Neural cell (in vitro differentiated cells): ENCODE measurements at regions not wholly inside any gene's neighbourhood (a gene's known extent, or its start where the extent isn't known, plus 50 kb on each side); places are given as distances from the start of the nearest gene placed in this dataset.

ENCODE experiments used
- H2AFZ ChIP-seq: fragments of 200-600, 300-800 bp; sonication (generic), shearing (Covaris generic); 2 replicates; pipeline ENCODE4 v1.6.0; 2014; ENCODE audit warnings: low read depth, mild to moderate bottlenecking, antibody characterized with exemption, low read length, moderate library complexity
- H3F3A ChIP-seq: fragments of 200-600 bp; shearing (Covaris generic); 2 replicates; pipeline ENCODE4 v1.6.1; 2016; ENCODE audit warnings: mild to moderate bottlenecking, moderate library complexity, mixed read lengths, antibody characterized with exemption, low read length; ENCODE audit not compliant: insufficient read depth, poor library complexity, severe bottlenecking
- H3K27ac ChIP-seq: fragments of 200-600, 300-800 bp; sonication (generic), shearing (Covaris generic); 2 replicates; pipeline ENCODE4 v1.5.1; 2014; ENCODE audit warnings: mild to moderate bottlenecking, low read length, moderate library complexity
- H3K27me3 ChIP-seq: fragments of 300-800, 200-600 bp; sonication (generic), shearing (Covaris generic); 2 replicates; pipeline ENCODE4 v1.6.0; 2014; ENCODE audit warnings: mild to moderate bottlenecking, low read depth, low read length, moderate library complexity; ENCODE audit not compliant: insufficient read depth
- H3K36me3 ChIP-seq: fragments of 300-800, 200-600 bp; sonication (generic), shearing (Covaris generic); 2 replicates; pipeline ENCODE4 v1.5.1; 2014; ENCODE audit warnings: mild to moderate bottlenecking, antibody characterized with exemption, low read length, moderate library complexity; ENCODE audit not compliant: insufficient read depth
- H3K4me2 ChIP-seq: fragments of 300-800, 200-600 bp; sonication (generic), shearing (Covaris generic); 2 replicates; pipeline ENCODE4 v1.6.0; 2014; ENCODE audit warnings: mild to moderate bottlenecking, low read length
- H3K4me3 ChIP-seq: fragments of 300-800, 200-600 bp; sonication (generic), shearing (Covaris generic); 2 replicates; pipeline ENCODE4 v1.5.1; 2014; ENCODE audit warnings: mild to moderate bottlenecking, low read length, moderate library complexity
- H3K79me2 ChIP-seq: fragments of 200-600 bp; shearing (Covaris generic); replicated peaks from 2 replicates; pipeline ENCODE4 v1.6.0; 2014; ENCODE audit warnings: mild to moderate bottlenecking, low read length, moderate library complexity; ENCODE audit not compliant: insufficient read depth
- H3K9ac ChIP-seq: fragments of 300-800, 200-600 bp; sonication (generic), shearing (Covaris generic); 2 replicates; pipeline ENCODE4 v1.6.1; 2016; ENCODE audit warnings: mild to moderate bottlenecking, low read length, mixed read lengths
- H3K9me2 ChIP-seq: fragments of 200-600 bp; shearing (Covaris generic); 2 replicates; pipeline ENCODE4 v1.6.1; 2016; ENCODE audit warnings: mild to moderate bottlenecking, low read length, mixed read lengths; ENCODE audit not compliant: insufficient read depth
- H3K9me3 ChIP-seq: fragments of 200-600, 300-800 bp; sonication (generic), shearing (Covaris generic); 2 replicates; pipeline ENCODE4 v1.6.1; 2016; ENCODE audit warnings: mild to moderate bottlenecking, mixed run types, low read length, moderate library complexity, mixed read lengths
- H4K20me1 ChIP-seq: fragments of 200-600 bp; shearing (Covaris generic); 2 replicates; pipeline ENCODE4 v1.6.1; 2016; ENCODE audit warnings: mild to moderate bottlenecking, mixed run types; ENCODE audit not compliant: insufficient read depth
- CTCF ChIP-seq: fragments of 450-650 bp; IDR thresholded peaks from 2 replicates; pipeline ENCODE4 v1.5.1; 2014; ENCODE audit warnings: antibody characterized with exemption, mild to moderate bottlenecking, moderate library complexity; ENCODE audit not compliant: poor library complexity, severe bottlenecking
- EP300 ChIP-seq: fragments of 450-650 bp; conservative IDR thresholded peaks from 2 replicates; pipeline ENCODE4 v1.6.1; 2014; ENCODE audit warnings: antibody characterized with exemption, mild to moderate bottlenecking, moderate library complexity; ENCODE audit not compliant: poor library complexity, severe bottlenecking
- EZH2 ChIP-seq: fragments of 200-600, 300-800 bp; shearing (Covaris generic), sonication (generic); IDR thresholded peaks from 2 replicates; pipeline ENCODE4 v1.6.1; 2014; ENCODE audit warnings: antibody characterized with exemption, low read length, borderline replicate concordance, mild to moderate bottlenecking; ENCODE audit not compliant: insufficient read depth, poor library complexity, severe bottlenecking
- MXI1 ChIP-seq: fragments of 450-650 bp; conservative IDR thresholded peaks from 2 replicates; pipeline ENCODE4 v1.6.1; 2014; ENCODE audit warnings: antibody characterized with exemption, mild to moderate bottlenecking; ENCODE audit not compliant: poor library complexity, severe bottlenecking
- POLR2AphosphoS5 ChIP-seq: IDR thresholded peaks from 2 replicates; pipeline ENCODE4 v1.6.1; 2012
- RAD21 ChIP-seq: fragments of 450-650 bp; conservative IDR thresholded peaks from 2 replicates; pipeline ENCODE4 v1.6.1; 2014; ENCODE audit warnings: antibody characterized with exemption, mild to moderate bottlenecking, moderate library complexity
- SMC3 ChIP-seq: fragments of 450-650 bp; conservative IDR thresholded peaks from 2 replicates; pipeline ENCODE4 v1.6.1; 2014; ENCODE audit warnings: antibody characterized with exemption, mild to moderate bottlenecking, moderate library complexity; ENCODE audit not compliant: poor library complexity
- TAF1 ChIP-seq: IDR thresholded peaks from 2 replicates; pipeline ENCODE4 v1.6.1; 2012; ENCODE audit warnings: low read depth
- TF ChIP-seq, protein P1 (sequence below): IDR thresholded peaks from 2 replicates; pipeline ENCODE4 v1.6.1; 2012; ENCODE audit warnings: borderline replicate concordance

GRCh38 chr18:30920757-30921156, 121.8 kb downstream of the DSC3 start:
- Histone ChIP-seq H3K9me3 (no peaks in the 10 kb centered on the region), H3K4me3 (no peak overlapping the region), H3K4me2 (no peak overlapping the region), H3K79me2 (no peaks in the 10 kb centered on the region), H3K9me2 (no peaks in the 10 kb centered on the region), H3K27me3 (no peaks in the 10 kb centered on the region), H3K27ac (no peak overlapping the region), H3F3A (no peaks in the 10 kb centered on the region), H3K36me3 (no peaks in the 10 kb centered on the region), H2AFZ (no peak overlapping the region), H4K20me1 (no peaks in the 10 kb centered on the region), H3K9ac (no peak overlapping the region)
- TF ChIP-seq POLR2AphosphoS5 (no peak), MXI1 (no peak), TAF1 (no peak), SMC3 (no peak), RAD21 (no peak), CTCF (no peak), EP300 (no peak), EZH2 (no peak)
- TF ChIP-seq, protein P1, sequence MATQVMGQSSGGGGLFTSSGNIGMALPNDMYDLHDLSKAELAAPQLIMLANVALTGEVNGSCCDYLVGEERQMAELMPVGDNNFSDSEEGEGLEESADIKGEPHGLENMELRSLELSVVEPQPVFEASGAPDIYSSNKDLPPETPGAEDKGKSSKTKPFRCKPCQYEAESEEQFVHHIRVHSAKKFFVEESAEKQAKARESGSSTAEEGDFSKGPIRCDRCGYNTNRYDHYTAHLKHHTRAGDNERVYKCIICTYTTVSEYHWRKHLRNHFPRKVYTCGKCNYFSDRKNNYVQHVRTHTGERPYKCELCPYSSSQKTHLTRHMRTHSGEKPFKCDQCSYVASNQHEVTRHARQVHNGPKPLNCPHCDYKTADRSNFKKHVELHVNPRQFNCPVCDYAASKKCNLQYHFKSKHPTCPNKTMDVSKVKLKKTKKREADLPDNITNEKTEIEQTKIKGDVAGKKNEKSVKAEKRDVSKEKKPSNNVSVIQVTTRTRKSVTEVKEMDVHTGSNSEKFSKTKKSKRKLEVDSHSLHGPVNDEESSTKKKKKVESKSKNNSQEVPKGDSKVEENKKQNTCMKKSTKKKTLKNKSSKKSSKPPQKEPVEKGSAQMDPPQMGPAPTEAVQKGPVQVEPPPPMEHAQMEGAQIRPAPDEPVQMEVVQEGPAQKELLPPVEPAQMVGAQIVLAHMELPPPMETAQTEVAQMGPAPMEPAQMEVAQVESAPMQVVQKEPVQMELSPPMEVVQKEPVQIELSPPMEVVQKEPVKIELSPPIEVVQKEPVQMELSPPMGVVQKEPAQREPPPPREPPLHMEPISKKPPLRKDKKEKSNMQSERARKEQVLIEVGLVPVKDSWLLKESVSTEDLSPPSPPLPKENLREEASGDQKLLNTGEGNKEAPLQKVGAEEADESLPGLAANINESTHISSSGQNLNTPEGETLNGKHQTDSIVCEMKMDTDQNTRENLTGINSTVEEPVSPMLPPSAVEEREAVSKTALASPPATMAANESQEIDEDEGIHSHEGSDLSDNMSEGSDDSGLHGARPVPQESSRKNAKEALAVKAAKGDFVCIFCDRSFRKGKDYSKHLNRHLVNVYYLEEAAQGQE = no peak

DNA sequence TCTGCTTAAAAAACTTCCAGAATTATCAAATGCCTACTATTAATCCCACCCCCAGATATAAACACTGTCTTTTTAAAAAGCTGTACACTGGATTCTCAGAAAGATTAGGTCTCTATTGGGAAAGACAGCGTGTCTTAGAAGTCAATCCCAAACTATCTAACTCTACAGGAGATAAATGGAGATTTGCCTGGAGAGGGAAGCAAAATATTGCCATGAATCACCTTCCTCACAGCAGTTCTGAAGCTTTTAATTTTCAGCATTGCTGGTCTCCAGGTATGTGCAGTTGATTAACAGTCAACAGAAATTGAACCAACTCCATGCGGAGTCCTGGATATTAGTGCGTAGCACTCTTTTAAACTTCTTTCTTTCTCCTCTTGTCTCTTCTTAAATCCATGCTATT, 122.2 kb downstream of the DSC3 start:
- Histone ChIP-seq H3K36me3 (no peaks in the 10 kb centered on the region), H3F3A (no peaks in the 10 kb centered on the region), H3K4me3 (no peak overlapping the region), H3K9ac (no peak overlapping the region), H2AFZ (no peak overlapping the region), H3K27ac (no peak overlapping the region), H3K9me2 (no peaks in the 10 kb centered on the region), H3K27me3 (no peaks in the 10 kb centered on the region), H3K79me2 (no peaks in the 10 kb centered on the region), H3K4me2 (no peak overlapping the region), H3K9me3 (no peaks in the 10 kb centered on the region), H4K20me1 (no peaks in the 10 kb centered on the region)
- TF ChIP-seq RAD21 (no peak), EZH2 (no peak), CTCF (no peak), TAF1 (no peak), SMC3 (no peak), EP300 (no peak), MXI1 (no peak), POLR2AphosphoS5 (no peak)
- TF ChIP-seq, protein P1 = no peak
